Activated CD4-positive, alpha-beta T cell treated with anti-CD3 and anti-CD28 coated beads for 36 hours (primary cell): ENCODE measurements at regions not wholly inside any gene's neighbourhood (a gene's known extent, or its start where the extent isn't known, plus 50 kb on each side); places are given as distances from the start of the nearest gene placed in this dataset.
"Not testable (repeated sequence)": the region's sequence is repeated elsewhere in the genome, so short reads cannot be mapped to it uniquely, and the experiment has no call there.

ENCODE experiments used
- ATAC-seq: fragments of 200-7000 bp; cut with Tn5 transposase; one replicate; pipeline ENCODE4 v1.10.0; 2021; ENCODE audit warnings: mild to moderate bottlenecking, moderate library complexity
- CTCF ChIA-PET: fragments of 350-600 bp; sonication (Branson Sonifier 250); formaldehyde crosslinking; loops from one replicate; lab custom pipeline; 2021; ENCODE audit warnings: antibody characterized with exemption; lab: Charles Lee
- POLR2A ChIA-PET: fragments of 350-600 bp; sonication (Branson Sonifier 250); formaldehyde crosslinking; loops from one replicate; lab custom pipeline; 2021; ENCODE audit warnings: antibody characterized with exemption, inconsistent platforms; lab: Charles Lee
- DNase-seq: peaks from one replicate; pipeline ENCODE4 v3.0.0-alpha.2; 2020
- H3K27ac Mint-ChIP-seq: one replicate; pipeline ENCODE4 v1.8.0; 2021; ENCODE audit warnings: mixed read lengths
- H3K27me3 Mint-ChIP-seq: one replicate; pipeline ENCODE4 v1.8.0; 2021; ENCODE audit warnings: mixed read lengths
- H3K36me3 Mint-ChIP-seq: one replicate; pipeline ENCODE4 v1.8.0; 2021; ENCODE audit warnings: low read depth, mixed read lengths
- H3K4me1 Mint-ChIP-seq: one replicate; pipeline ENCODE4 v1.8.0; 2021; ENCODE audit warnings: mixed read lengths
- H3K4me3 Mint-ChIP-seq: one replicate; pipeline ENCODE4 v1.8.0; 2021; ENCODE audit warnings: mild to moderate bottlenecking, moderate library complexity, mixed read lengths
- H3K9me3 Mint-ChIP-seq: one replicate; pipeline ENCODE4 v1.8.0; 2021; ENCODE audit warnings: low read depth, mixed read lengths
- intact Hi-C, 2 experiments: fragments of 100-400 bp; cut with DNase I in 1 of 2; cut with micrococcal nuclease in 1 of 2; formaldehyde crosslinking; loops; one replicate each; pipeline versions ENCODE4 v1.14.2 to v1.15.1; 2022 to 2024; cut with DNase I, micrococcal nuclease

GRCh38 chr13:99087954-99088491 lies 110.2 kb upstream of the DOCK9 start:
- intact Hi-C loops = loop anchor here (1.0 to 10.0 kb wide), 18 partner anchors 34 to 1587 kb away; partner anchors contain the start of genes CLYBL (in 1 of the 2), GPR18 (in 1 of the 2), STK24 (in 1 of the 2) and TM9SF2 (in 1 of the 2)
- H3K4me3 Mint-ChIP-seq = peak overlapping the region; percentile 89
- no peaks in the 10 kb centered on the region for H3K36me3 Mint-ChIP-seq
- DNase-seq (peak; percentile 62), ATAC-seq (peak; percentile 35)
- ChIA-PET POLR2A (interaction anchor here (0.5 to 0.7 kb wide), 3 partner anchors 23 to 758 kb away, joined by 3 read pairs; no protein-coding TSS in a partner anchor), CTCF (interaction anchor here (0.7 to 1.3 kb wide), 4 partner anchors 22 to 182 kb away, joined by 3 to 5 read pairs (median 3); no protein-coding TSS in a partner anchor)
- H3K4me1 Mint-ChIP-seq = peaks cover 31% of the 10 kb centered on the region
- no peaks in the 10 kb centered on the region for H3K27me3 Mint-ChIP-seq
- peak overlapping the region; percentile 95 for H3K27ac Mint-ChIP-seq
- no peaks in the 10 kb centered on the region for H3K9me3 Mint-ChIP-seq

GRCh38 chr13:99093997-99094396 lies 106.7 kb upstream of the UBAC2 start:
- ATAC-seq (no peak), DNase-seq (no peak)
- Mint-ChIP-seq H3K27ac (no peak overlapping the region), H3K36me3 (no peaks in the 10 kb centered on the region), H3K4me1 (no peaks in the 10 kb centered on the region), H3K9me3 (no peaks in the 10 kb centered on the region), H3K27me3 (no peaks in the 10 kb centered on the region), H3K4me3 (no peak overlapping the region)
- intact Hi-C loops = no loop called here
- ChIA-PET CTCF (interaction anchor here (0.6 kb wide), 1 partner anchor 43 kb away, joined by 3 read pairs; no protein-coding TSS in a partner anchor), POLR2A (no interaction called here)

DNA sequence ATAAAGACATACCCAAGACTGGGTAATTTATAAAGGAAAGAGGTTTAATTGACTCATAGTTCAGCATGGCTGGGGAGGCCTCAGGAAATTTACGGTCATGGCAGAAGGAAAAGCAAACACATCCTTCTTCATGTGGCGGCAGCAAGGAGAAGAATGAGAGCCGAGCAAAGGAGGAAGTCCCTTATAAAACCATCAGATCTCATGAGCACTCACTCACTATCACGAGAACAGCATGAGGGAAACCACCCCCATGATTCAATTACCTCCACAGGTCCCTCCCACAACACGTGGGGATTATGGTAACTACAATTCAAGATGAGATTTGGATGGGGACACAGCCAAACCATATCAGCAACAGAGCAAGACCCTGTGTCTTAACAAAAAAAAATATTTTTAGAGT lies 98.8 kb upstream of the UBAC2 start:
- H3K36me3 Mint-ChIP-seq, H3K27ac Mint-ChIP-seq, intact Hi-C loops, H3K27me3 Mint-ChIP-seq, H3K9me3 Mint-ChIP-seq, POLR2A ChIA-PET, CTCF ChIA-PET, ATAC-seq, H3K4me3 Mint-ChIP-seq, H3K4me1 Mint-ChIP-seq: not testable (repeated sequence)
- DNase-seq = peak; percentile 15

- POLR2A ChIA-PET = no interaction called here
- H3K27ac Mint-ChIP-seq = no peak overlapping the region
- CTCF ChIA-PET = interaction anchor here (0.6 to 0.9 kb wide), 2 partner anchors 15 to 19 kb away, joined by 3 read pairs; no protein-coding TSS in a partner anchor
Observed at GRCh38 chr13:99103536-99103935, 97.1 kb upstream of the UBAC2 start.

GRCh38 chr13:99104396-99104795 lies 96.3 kb upstream of the UBAC2 start:
- peaks cover 10% of the 10 kb centered on the region for H3K4me1 Mint-ChIP-seq
- no peaks in the 10 kb centered on the region for H3K27me3 Mint-ChIP-seq
- ChIA-PET CTCF (interaction anchor here (0.6 kb wide), 1 partner anchor 87 kb away, joined by 3 read pairs; no protein-coding TSS in a partner anchor), POLR2A (no interaction called here)
- ATAC-seq (no peak), DNase-seq (no peak)
- peaks cover 5% of the 10 kb centered on the region for H3K9me3 Mint-ChIP-seq
- no peak overlapping the region for H3K27ac Mint-ChIP-seq
- no peaks in the 10 kb centered on the region for H3K36me3 Mint-ChIP-seq
- intact Hi-C loops = no loop called here
- H3K4me3 Mint-ChIP-seq = no peak overlapping the region

More at GRCh38 chr13:99103536-99103935, 97.1 kb upstream of the UBAC2 start:
- DNase-seq (no peak), ATAC-seq (no peak)
- H3K4me1 Mint-ChIP-seq = peaks cover 10% of the 10 kb centered on the region
- H3K4me3 Mint-ChIP-seq = no peak overlapping the region
- intact Hi-C loops = no loop called here
- H3K9me3 Mint-ChIP-seq = peaks cover 2% of the 10 kb centered on the region
- H3K27me3 Mint-ChIP-seq = no peaks in the 10 kb centered on the region
- H3K36me3 Mint-ChIP-seq = no peaks in the 10 kb centered on the region

- ChIA-PET CTCF (interaction anchor here (0.6 kb wide), 1 partner anchor 88 kb away, joined by 3 read pairs; no protein-coding TSS in a partner anchor), POLR2A (no interaction called here)
- Mint-ChIP-seq H3K4me3 (no peak overlapping the region), H3K4me1 (peaks cover 10% of the 10 kb centered on the region), H3K27me3 (no peaks in the 10 kb centered on the region), H3K36me3 (no peaks in the 10 kb centered on the region), H3K9me3 (peaks cover 5% of the 10 kb centered on the region), H3K27ac (no peak overlapping the region)
- DNase-seq (no peak), ATAC-seq (no peak)
- intact Hi-C loops = no loop called here
Observed at GRCh38 chr13:99105160-99105559, 95.5 kb upstream of the UBAC2 start.

GRCh38 chr13:99113351-99113750 lies 87.3 kb upstream of the UBAC2 start:
- ChIA-PET CTCF (interaction anchor here (0.6 to 1.2 kb wide), 2 partner anchors 22 to 399 kb away, joined by 3 read pairs; no protein-coding TSS in a partner anchor), POLR2A (no interaction called here)
- Mint-ChIP-seq H3K4me3 (no peak overlapping the region), H3K9me3 (peaks cover 3% of the 10 kb centered on the region), H3K4me1 (no peaks in the 10 kb centered on the region), H3K27me3 (no peaks in the 10 kb centered on the region), H3K36me3 (no peaks in the 10 kb centered on the region), H3K27ac (no peak overlapping the region)
- no peak for ATAC-seq
- DNase-seq = no peak
- intact Hi-C loops = no loop called here

DNA sequence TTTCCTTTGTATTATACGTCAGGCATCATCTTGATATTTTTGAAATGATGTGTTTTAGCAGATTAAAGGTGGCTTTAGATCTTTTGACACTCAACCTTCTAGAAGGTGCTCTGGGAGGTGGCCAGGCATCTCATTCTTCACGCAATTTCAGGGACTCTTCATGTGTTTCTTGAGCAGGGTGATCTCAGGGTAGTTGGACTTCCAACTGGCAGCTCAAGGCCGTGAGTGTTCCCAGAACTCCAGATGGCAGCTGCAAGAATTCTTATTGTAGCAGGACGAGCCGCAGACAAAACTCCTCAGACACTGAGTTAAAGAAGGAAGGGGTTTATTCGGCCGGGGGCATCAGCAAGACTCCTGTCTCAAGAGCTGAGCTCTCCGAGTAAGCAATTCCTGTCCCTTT lies 82.5 kb upstream of the UBAC2 start:
- CTCF ChIA-PET = interaction anchor here (0.7 to 1.0 kb wide), 2 partner anchors 41 to 161 kb away, joined by 3 read pairs; no protein-coding TSS in a partner anchor
- DNase-seq (no peak), ATAC-seq (no peak)
- intact Hi-C loops = no loop called here
- no peak overlapping the region for H3K27ac Mint-ChIP-seq
- POLR2A ChIA-PET = no interaction called here
- peaks cover 10% of the 10 kb centered on the region for H3K9me3 Mint-ChIP-seq
- H3K36me3 Mint-ChIP-seq = peaks cover 11% of the 10 kb centered on the region
- peaks cover 32% of the 10 kb centered on the region for H3K4me1 Mint-ChIP-seq
- H3K27me3 Mint-ChIP-seq = no peaks in the 10 kb centered on the region
- H3K4me3 Mint-ChIP-seq = no peak overlapping the region

DNA sequence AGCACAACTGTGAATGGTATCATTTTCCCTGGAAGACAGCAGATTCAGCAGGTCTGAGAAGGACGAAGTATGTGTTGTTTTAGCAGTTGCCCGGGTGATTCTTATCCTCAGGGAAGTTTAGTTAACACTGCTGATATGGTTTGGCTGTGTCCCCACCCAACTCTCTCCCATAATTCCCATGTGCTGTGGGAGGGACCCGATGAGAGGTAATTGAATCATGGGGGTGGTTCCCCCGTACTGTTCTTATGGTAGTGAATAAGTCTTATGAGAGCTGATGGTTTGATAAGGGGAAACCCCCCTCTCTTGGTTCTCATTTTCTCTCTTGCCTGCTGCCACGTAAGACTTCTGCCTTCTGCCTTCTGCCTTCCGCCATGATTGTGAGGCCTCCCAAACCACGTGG lies 81.0 kb upstream of the UBAC2 start:
- DNase-seq = peak; percentile 65
- Mint-ChIP-seq H3K9me3 (peaks cover 10% of the 10 kb centered on the region), H3K4me3 (no peak overlapping the region), H3K36me3 (peaks cover 11% of the 10 kb centered on the region), H3K27ac (no peak overlapping the region), H3K4me1 (peaks cover 43% of the 10 kb centered on the region), H3K27me3 (no peaks in the 10 kb centered on the region)
- ChIA-PET POLR2A (interaction anchor here (0.6 to 0.7 kb wide), 3 partner anchors 36 to 227 kb away, joined by 4 to 6 read pairs (median 4); no protein-coding TSS in a partner anchor), CTCF (interaction anchor here (0.6 kb wide), 1 partner anchor 22 kb away, joined by 3 read pairs; no protein-coding TSS in a partner anchor)
- intact Hi-C loops = loop anchor here in 1 of 2 experiments (5.0 kb wide), 1 partner anchor 32 kb away; no protein-coding TSS in a partner anchor
- ATAC-seq = peak; percentile 91

DNA sequence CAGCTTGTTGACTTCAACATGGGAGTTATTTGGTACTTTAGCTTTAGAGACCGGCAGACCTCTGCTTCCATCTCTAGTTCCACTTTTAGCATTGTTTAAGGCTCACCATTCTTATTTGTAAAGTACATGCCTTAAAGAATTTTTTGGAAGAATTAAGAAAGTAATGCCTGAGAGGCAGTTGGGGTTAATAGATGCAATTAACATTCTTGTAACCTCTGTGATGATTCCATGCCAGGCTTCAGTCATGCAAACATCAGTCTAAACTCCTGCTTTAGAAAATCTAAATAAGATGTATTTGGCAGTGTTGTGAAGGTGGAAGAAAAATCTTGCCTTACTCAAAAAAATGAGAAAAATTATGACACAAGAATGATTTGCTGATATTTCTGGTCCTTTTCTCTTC lies 79.9 kb upstream of the UBAC2 start:
- no peaks in the 10 kb centered on the region for H3K27me3 Mint-ChIP-seq
- peaks cover 52% of the 10 kb centered on the region for H3K4me1 Mint-ChIP-seq
- no peak for ATAC-seq
- H3K4me3 Mint-ChIP-seq = peak overlapping the region; percentile 17
- POLR2A ChIA-PET = no interaction called here
- H3K27ac Mint-ChIP-seq = peak overlapping the region; percentile 56
- DNase-seq = no peak
- intact Hi-C loops = loop anchor here in 1 of 2 experiments (5.0 kb wide), 1 partner anchor 33 kb away; no protein-coding TSS in a partner anchor
- H3K9me3 Mint-ChIP-seq = peaks cover 10% of the 10 kb centered on the region
- CTCF ChIA-PET = no interaction called here
- H3K36me3 Mint-ChIP-seq = peaks cover 11% of the 10 kb centered on the region

GRCh38 chr13:99122171-99122570 lies 78.5 kb upstream of the UBAC2 start:
- H3K36me3 Mint-ChIP-seq = peaks cover 11% of the 10 kb centered on the region
- no peak overlapping the region for H3K27ac Mint-ChIP-seq
- peaks cover 10% of the 10 kb centered on the region for H3K9me3 Mint-ChIP-seq
- H3K4me3 Mint-ChIP-seq = no peak overlapping the region
- DNase-seq (no peak), ATAC-seq (no peak)
- intact Hi-C loops = loop anchor here in 1 of 2 experiments (5.0 kb wide), 1 partner anchor 35 kb away; no protein-coding TSS in a partner anchor
- H3K27me3 Mint-ChIP-seq = no peaks in the 10 kb centered on the region
- POLR2A ChIA-PET = no interaction called here
- CTCF ChIA-PET = interaction anchor here (1.0 to 1.7 kb wide), 6 partner anchors 19 to 385 kb away, joined by 3 to 5 read pairs (median 3); no protein-coding TSS in a partner anchor
- peaks cover 52% of the 10 kb centered on the region for H3K4me1 Mint-ChIP-seq
